Ecto neural progenitor cell (in vitro differentiated cells): ENCODE measurements at regions not wholly inside any gene's neighbourhood (a gene's known extent, or its start where the extent isn't known, plus 50 kb on each side); places are given as distances from the start of the nearest gene placed in this dataset.

Experiments used
- DNase-seq: peaks from one replicate; pipeline ENCODE4 v3.0.0-alpha.2; 2018; ENCODE audit warnings: low spot score

DNA sequence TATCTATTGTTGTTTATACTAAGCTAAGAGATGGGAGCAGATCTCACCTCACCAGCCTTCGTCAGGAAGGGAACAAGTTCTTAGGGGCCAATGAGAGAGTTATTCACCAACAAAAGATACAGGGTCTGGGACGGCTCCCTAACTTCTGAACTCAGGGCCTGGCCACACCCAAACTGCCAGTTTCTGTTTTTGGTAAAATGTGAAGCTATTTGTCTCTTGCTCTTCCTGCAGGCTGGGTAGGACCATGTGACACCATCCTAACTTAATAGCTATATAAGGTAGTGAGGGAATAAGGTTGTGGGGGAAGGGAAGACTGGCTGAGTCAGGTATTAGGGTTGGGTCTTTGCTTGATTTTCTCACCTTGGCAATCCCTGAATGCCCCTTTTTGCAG is 480.5 kb downstream of the KDM4C start:
- no peak for DNase-seq

DNA sequence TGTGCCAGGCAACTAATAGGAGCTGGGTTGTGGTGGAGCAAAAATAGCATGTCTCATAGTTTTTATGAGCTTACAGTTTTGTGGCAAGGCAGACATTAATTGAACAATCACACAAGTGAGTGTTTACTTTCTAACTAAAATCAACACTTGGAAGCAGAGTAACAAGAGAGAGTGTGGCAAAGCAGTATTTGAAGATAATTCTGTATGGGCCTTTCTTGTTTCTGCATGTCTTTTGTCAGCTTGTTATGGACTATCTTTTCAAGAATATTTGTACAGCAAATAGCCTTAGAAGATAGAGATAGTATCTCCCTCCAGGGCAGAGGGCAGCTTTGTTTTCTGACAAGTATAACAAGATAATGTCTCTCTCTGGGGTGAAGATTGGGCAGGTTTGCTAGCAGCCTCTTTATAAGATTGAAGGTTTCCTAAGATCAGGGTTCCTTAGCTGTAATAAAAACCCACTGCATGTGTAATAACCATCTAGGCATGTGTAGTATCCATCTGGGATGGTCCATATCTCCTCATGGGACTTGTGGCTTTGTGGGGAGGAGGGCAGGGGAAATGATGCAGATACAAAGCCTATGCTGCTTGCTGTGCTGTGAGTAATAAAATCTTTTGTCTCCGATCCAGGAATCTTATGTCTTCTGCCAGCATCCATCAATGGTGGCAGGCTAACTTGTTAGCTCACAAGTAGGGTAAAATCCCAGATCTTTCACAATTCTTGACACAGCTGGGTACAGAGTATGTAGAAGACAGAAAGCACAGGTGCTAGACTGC is 479.9 kb downstream of the KDM4C start:
- DNase-seq, result no peak

DNA sequence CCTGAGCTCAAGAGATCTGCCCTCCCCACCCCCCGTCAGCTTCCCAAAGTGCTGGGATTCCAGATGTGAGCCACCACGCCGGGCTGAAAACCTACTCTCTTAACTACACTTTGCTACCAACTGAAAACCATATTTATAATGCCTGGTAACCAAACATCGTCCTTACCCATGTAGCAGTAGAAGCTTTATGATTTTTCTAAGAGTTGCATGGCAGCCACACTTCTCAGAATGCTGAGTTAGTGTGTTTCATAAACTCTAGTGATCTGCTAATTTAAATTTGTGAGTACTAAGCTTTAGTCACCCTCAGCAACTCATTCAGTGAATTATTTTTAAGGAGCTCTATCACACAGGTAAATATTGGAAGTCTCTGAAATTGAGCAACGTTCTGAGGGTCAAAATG is 478.4 kb downstream of the KDM4C start:
- DNase-seq, result no peak

DNA sequence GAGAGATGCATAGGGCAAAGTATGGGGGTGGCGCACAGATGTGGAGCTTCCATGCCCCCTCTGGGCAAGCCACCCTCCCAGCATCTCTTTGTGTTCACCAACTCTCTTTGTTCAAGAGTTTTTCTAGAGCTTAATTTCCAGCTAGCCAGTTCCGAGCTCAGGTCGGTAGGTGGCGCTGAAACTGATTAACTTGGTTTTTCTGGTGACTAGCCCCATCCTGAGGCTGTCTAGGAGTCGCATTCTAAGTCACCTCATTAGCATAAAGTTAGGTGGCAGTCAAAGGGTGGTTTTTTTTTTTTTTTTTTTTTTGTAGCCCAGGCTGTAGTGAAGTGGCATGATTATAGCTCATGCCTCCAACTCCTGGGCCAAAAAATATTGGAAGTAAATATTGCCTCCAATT is 476.4 kb downstream of the KDM4C start:
- DNase-seq, result no peak

DNA sequence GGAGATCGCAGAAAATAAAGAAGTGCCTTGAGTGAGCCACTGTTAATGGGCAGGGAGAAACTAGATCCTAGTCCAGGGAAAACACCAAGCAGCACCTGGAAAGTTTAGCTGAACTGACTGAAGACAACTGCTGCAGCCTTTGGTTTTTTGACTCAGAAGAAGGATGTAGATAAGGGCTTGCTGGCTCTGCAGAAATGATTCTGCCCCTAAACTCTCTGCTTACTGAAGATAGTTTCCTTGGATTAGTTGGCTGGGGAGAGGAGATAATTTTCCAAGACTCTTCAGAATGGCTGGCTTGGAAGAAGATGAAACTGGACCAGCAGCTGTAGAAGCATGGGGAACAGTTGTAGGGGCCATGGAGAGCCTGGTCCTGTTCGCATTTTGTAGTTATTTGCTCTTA is 471.8 kb downstream of the KDM4C start:
- DNase-seq, result no peak

DNA sequence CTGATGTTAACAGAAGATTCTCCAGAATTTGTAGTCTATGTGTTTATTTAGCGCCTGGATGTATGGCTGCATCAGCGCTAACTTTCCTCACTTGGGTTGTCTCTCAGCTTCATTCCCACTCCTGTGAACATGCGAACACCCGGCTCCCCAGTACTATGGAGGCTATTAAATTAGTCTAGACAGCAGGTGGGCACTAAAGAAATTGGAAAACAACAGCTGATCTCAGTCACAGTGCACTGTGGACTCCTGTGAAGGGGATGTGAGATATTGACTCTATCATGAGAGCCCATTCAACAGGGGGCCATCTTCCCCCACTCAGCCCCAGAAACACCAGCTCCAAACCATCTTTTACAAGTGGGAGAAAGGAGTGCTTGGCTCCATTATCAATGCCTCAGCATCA is 471.0 kb downstream of the KDM4C start:
- no peak for DNase-seq

DNA sequence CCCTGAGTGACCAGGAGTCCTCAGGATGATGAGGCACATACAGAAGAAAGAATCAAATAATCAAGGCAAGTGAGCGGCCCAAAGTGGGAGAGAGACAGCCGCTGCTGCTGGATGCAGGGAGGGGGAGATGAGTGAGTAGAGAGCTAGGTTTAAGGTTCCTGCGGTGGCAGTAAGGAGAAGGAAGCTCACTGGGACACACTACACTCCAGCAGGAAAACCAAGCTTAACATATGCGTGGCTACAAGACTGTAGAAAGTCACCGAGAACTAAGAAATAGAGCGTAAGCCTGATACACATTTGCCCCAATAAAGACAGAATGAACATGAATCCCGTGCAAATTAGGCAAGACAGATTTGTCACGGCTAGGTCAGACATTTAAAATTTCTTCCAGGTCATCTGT is 470.2 kb downstream of the KDM4C start:
- DNase-seq, result no peak

DNA sequence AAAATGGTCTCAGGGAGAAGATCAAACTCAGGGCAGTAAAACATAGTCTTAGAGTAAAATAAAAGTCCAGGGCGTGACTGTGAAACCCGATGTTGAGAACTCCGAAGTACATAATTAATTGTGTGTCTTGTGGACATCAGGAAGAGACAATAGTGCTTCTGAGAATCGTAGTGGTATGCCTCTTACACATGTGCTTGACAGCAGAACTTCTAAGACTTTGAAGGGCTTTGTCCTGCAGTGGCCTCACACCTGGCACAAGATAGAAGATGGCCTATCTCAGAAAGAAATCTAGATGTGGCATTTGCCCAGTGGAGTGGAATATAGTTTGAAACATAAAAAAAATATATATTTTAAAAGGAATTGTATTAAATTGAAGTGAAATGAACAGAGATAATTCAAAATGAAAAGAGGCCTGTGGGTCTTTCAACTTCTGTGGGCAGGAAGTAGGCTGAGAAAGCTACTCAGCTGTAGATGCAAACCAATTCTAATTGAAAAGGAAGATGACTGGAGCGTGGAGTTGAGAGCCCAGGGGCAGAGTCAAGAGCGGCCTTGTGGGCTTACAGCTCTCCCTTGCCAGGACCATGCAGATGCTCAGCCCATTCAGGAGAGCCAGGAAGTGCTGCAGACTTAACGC is 468.4 kb downstream of the KDM4C start:
- DNase-seq, result no peak
